GM23248 (cell line): ENCODE measurements at regions not wholly inside any gene's neighbourhood (a gene's known extent, or its start where the extent isn't known, plus 50 kb on each side); places are given as distances from the start of the nearest gene placed in this dataset.

Experiments used
- EZH2 ChIP-seq: fragments of 200-600 bp; sonication (generic); IDR thresholded peaks from 2 replicates; pipeline ENCODE4 v1.6.1; 2018; ENCODE audit warnings: antibody characterized with exemption, mild to moderate bottlenecking; ENCODE audit not compliant: insufficient read depth, poor library complexity, severe bottlenecking
- EZH2phosphoT487 ChIP-seq: fragments of 200-600 bp; sonication (generic); IDR thresholded peaks from 2 replicates; pipeline ENCODE4 v1.6.1; 2018; ENCODE audit warnings: antibody characterized with exemption, moderate library complexity, mild to moderate bottlenecking, low read depth; ENCODE audit not compliant: insufficient read depth

DNA sequence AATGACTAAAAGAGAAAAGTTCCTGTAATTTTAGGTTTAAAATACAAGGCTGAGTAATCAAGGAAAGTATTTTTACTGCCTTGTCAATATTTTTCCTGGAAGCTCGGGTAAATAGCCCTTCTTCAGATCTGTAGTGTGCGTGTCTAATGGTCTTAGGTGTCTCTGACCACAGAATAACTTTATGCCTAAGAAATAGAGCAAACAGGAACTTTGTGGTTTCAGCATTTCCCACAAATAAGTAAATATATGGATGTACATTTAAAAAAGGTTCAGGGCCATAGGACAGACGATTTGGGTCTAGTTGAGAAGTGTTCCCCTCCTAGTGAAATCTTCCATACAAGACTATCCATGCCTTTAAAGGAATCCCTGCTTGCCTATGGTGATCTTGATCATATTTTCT, 107.0 kb downstream of the ZC3H11B start:
- TF ChIP-seq EZH2 (no peak), EZH2phosphoT487 (no peak)
